PC-9 (cell line): ENCODE measurements at regions not wholly inside any gene's neighbourhood (a gene's known extent, or its start where the extent isn't known, plus 50 kb on each side); places are given as distances from the start of the nearest gene placed in this dataset.
"Not testable (repeated sequence)": the region's sequence is repeated elsewhere in the genome, so short reads cannot be mapped to it uniquely, and the experiment has no call there.

Experiments
- BruUV-seq: library from RNA; stranded (reverse); fragments of 400-500 nt; replicated peaks from 2 replicates; lab custom pipeline; 2021; lab: Mats Ljungman, UMichigan
- CTCF ChIA-PET: fragments of 300-600 bp; sonication (Branson Sonifier 250); formaldehyde crosslinking; loops from one replicate; lab custom pipeline; 2022; ENCODE audit warnings: antibody characterized with exemption; lab: Charles Lee
- POLR2A ChIA-PET: fragments of 300-600 bp; sonication (Branson Sonifier 250); formaldehyde crosslinking; loops from one replicate; lab custom pipeline; 2022; ENCODE audit warnings: antibody characterized with exemption; ENCODE audit not compliant: unreplicated experiment; lab: Charles Lee
- DNase-seq, 2 experiments: peaks; one replicate each; pipeline versions ENCODE4 v3.0.0 to v3.0.0-alpha.2; 2015 to 2022; ENCODE audit warnings: mixed read lengths in 1 of 2
- H2AFZ ChIP-seq: fragments of 200-600 bp; sonication (generic); 2 replicates; pipeline ENCODE4 v1.8.1; 2017; ENCODE audit warnings: antibody characterized with exemption
- H3F3A ChIP-seq: fragments of 200-600 bp; sonication (generic); 2 replicates; pipeline ENCODE4 v1.8.1; 2017; ENCODE audit warnings: antibody characterized with exemption, mild to moderate bottlenecking, low read depth; ENCODE audit not compliant: insufficient read depth
- H3K27ac ChIP-seq: fragments of 200-600 bp; sonication (generic); 2 replicates; pipeline ENCODE4 v1.6.1; 2016; ENCODE audit warnings: mixed run types
- H3K27me3 ChIP-seq: fragments of 200-600 bp; sonication (generic); 2 replicates; pipeline ENCODE4 v1.6.1; 2016; ENCODE audit warnings: low read depth, mixed run types; ENCODE audit not compliant: insufficient read depth
- H3K36me3 ChIP-seq: fragments of 200-600 bp; sonication (generic); 2 replicates; pipeline ENCODE4 v1.6.1; 2016; ENCODE audit warnings: low read depth, mixed run types
- H3K4me1 ChIP-seq: fragments of 200-600 bp; sonication (generic); replicated peaks from 2 replicates; pipeline ENCODE4 v1.6.1; 2016; ENCODE audit warnings: mixed run types; ENCODE audit not compliant: insufficient read depth
- H3K4me2 ChIP-seq: fragments of 200-600 bp; sonication (generic); 2 replicates; pipeline ENCODE4 v1.6.1; 2017; ENCODE audit warnings: mixed run types
- H3K4me3 ChIP-seq: fragments of 200-600 bp; sonication (generic); 2 replicates; pipeline ENCODE4 v1.6.1; 2016; ENCODE audit warnings: mixed run types
- H3K79me2 ChIP-seq: fragments of 200-600 bp; sonication (generic); 2 replicates; pipeline ENCODE4 v1.6.1; 2017; ENCODE audit warnings: low read depth, mixed run types
- H3K9me2 ChIP-seq: fragments of 200-600 bp; sonication (generic); 2 replicates; pipeline ENCODE4 v1.8.1; 2017; ENCODE audit warnings: mild to moderate bottlenecking; ENCODE audit not compliant: insufficient read depth
- H3K9me3 ChIP-seq: fragments of 200-600 bp; sonication (generic); 2 replicates; pipeline ENCODE4 v1.8.1; 2016; ENCODE audit warnings: low read depth; ENCODE audit not compliant: insufficient read depth
- H4K20me1 ChIP-seq: fragments of 200-600 bp; sonication (generic); 2 replicates; pipeline ENCODE4 v1.8.1; 2017; ENCODE audit not compliant: insufficient read depth
- EZH2 ChIP-seq: fragments of 200-600 bp; sonication (generic); IDR thresholded peaks from 2 replicates; pipeline ENCODE4 v1.8.0; 2017; ENCODE audit warnings: antibody characterized with exemption, low read depth
- intact Hi-C: fragments of 100-400 bp; cut with micrococcal nuclease; formaldehyde crosslinking; loops from one replicate; pipeline ENCODE4 v1.10.0; 2022; ENCODE audit not compliant: unreplicated experiment
- TF ChIP-seq, protein P1 (sequence below): fragments of 200-600 bp; sonication (generic); conservative IDR thresholded peaks from 2 replicates; pipeline ENCODE4 v1.6.1; 2017; ENCODE audit warnings: mixed run types, antibody characterized with exemption, mild to moderate bottlenecking, moderate library complexity

DNA sequence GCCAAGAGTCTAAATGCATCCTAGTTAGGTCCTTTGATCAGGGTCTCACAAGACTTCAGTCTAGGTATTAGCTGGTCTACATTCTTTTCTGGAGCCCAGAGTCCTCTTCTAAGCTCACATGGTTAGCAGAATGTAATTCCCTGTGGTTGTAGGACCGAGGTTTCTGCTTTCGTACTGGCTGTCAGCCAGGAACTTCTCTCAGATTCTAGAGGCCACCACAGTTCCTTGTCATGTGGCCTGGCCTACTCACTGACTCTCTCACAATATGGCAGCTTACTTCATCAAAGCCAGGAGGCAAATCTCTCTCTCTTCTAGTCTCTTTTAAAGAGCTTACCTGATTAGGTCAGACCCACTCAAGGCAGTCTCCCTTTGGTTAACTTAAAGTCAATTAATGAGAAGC is 82.9 kb downstream of the POU4F1 start:
- no peak for TF ChIP-seq EZH2
- Histone ChIP-seq H3K79me2 (no peaks in the 10 kb centered on the region), H3K27me3 (no peaks in the 10 kb centered on the region), H3K9me3 (no peaks in the 10 kb centered on the region), H3K36me3 (no peaks in the 10 kb centered on the region), H3K4me3 (no peak overlapping the region), H3K9me2 (no peaks in the 10 kb centered on the region), H3K4me2 (no peak overlapping the region), H2AFZ (no peak overlapping the region), H3K27ac (no peak overlapping the region), H3F3A (no peaks in the 10 kb centered on the region), H3K4me1 (no peaks in the 10 kb centered on the region), H4K20me1 (no peaks in the 10 kb centered on the region)
- intact Hi-C loops: no loop called here
- no TSS peak for BruUV-seq
- ChIA-PET POLR2A (no interaction called here), CTCF (no interaction called here)
- DNase-seq: no peak

DNA sequence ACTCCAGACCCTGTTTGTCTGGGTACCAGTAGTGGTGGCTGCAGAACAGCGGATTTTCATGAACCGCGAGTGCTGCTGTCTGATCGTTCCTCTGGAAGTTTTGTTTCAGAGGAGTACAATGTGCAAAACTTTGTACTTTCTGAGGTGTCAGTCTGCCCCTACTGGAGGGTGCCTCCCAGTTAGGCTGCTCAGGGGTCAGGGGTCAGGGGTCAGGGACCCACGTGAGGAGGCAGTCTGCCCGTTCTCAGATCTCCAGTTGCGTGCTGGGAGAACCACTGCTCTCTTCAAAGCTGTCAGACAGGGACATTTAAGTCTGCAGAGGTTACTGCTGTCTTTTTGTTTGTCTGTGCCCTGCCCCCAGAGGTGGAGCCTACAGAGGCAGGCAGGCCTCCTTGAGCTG is 84.9 kb downstream of the POU4F1 start:
- H3K9me2 ChIP-seq, H3K9me3 ChIP-seq, H3K4me3 ChIP-seq, DNase-seq, H3K27ac ChIP-seq, H3K36me3 ChIP-seq, H3K79me2 ChIP-seq, intact Hi-C loops, H4K20me1 ChIP-seq, H3K27me3 ChIP-seq, H3K4me1 ChIP-seq, H3K4me2 ChIP-seq, H2AFZ ChIP-seq, H3F3A ChIP-seq, POLR2A ChIA-PET, CTCF ChIA-PET, BruUV-seq: not testable (repeated sequence)

DNA sequence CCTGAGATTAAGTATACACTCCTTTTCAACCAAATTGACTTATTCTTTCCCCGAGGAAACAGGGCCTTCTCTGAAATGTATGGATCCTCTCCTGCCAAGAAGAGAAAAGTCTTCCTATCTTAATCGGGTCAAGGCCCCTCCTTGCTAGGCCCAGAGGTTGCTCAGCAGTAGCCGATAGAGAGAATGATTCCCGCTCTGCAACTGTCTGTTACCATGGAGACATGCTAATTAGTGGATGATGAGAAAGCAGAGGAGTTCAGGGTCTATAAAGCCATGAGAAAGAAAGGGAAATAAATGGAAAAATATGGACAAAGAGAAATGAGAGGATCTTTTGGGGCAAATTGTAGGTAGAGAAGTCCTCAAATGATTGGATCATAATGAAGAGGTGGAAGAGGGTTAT is 103.5 kb downstream of the POU4F1 start:
- H3K27ac ChIP-seq: no peak overlapping the region
- no peak for TF ChIP-seq EZH2
- TF ChIP-seq, protein P1, sequence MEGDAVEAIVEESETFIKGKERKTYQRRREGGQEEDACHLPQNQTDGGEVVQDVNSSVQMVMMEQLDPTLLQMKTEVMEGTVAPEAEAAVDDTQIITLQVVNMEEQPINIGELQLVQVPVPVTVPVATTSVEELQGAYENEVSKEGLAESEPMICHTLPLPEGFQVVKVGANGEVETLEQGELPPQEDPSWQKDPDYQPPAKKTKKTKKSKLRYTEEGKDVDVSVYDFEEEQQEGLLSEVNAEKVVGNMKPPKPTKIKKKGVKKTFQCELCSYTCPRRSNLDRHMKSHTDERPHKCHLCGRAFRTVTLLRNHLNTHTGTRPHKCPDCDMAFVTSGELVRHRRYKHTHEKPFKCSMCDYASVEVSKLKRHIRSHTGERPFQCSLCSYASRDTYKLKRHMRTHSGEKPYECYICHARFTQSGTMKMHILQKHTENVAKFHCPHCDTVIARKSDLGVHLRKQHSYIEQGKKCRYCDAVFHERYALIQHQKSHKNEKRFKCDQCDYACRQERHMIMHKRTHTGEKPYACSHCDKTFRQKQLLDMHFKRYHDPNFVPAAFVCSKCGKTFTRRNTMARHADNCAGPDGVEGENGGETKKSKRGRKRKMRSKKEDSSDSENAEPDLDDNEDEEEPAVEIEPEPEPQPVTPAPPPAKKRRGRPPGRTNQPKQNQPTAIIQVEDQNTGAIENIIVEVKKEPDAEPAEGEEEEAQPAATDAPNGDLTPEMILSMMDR: no peak
- no peaks in the 10 kb centered on the region for H3K27me3 ChIP-seq
- BruUV-seq: no TSS peak
- H3K9me2 ChIP-seq: no peaks in the 10 kb centered on the region
- H3K4me2 ChIP-seq: no peak overlapping the region
- H2AFZ ChIP-seq: no peak overlapping the region
- H3K36me3 ChIP-seq: no peaks in the 10 kb centered on the region
- CTCF ChIA-PET: no interaction called here
- H3K9me3 ChIP-seq: no peaks in the 10 kb centered on the region
- DNase-seq: no peak
- intact Hi-C loops: no loop called here
- no peaks in the 10 kb centered on the region for H3K4me1 ChIP-seq
- no peak overlapping the region for H3K4me3 ChIP-seq
- H3K79me2 ChIP-seq: no peaks in the 10 kb centered on the region
- no peaks in the 10 kb centered on the region for H4K20me1 ChIP-seq
- no peaks in the 10 kb centered on the region for H3F3A ChIP-seq
- POLR2A ChIA-PET: no interaction called here

DNA sequence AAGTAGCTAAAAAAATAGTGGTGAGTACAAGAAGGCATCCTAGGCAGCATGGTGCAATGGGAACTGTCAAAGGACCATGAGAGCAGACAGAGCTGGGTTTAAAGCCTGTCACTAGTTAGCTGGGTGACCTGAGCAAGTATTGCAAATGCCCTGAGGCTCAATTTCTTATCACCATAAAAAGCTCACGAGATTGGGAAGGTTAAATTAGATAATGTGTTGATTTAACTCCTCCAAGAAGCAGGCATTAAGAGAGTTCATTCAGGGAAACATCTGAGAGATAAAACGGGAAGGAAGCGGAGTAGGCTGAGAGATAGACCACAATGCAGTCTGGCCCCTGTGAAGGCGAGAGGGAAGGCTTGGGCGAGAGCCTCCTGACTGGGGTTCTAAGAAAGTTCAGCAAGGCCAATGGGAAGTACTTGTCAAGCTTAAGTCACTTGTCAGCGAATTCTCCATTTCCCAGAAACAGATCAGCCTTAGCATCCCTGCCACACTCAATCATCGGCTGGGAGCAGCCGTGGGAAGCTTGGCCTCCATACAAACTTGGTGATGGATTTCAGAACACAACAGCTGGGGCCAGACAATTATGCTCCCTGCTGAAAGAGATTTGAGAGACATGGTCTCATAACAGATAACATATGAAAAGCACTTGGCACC is 105.5 kb downstream of the POU4F1 start:
- ChIA-PET CTCF (no interaction called here), POLR2A (no interaction called here)
- Histone ChIP-seq H3K27ac (no peak overlapping the region), H3K36me3 (no peaks in the 10 kb centered on the region), H3K27me3 (no peaks in the 10 kb centered on the region), H3K79me2 (no peaks in the 10 kb centered on the region), H4K20me1 (no peaks in the 10 kb centered on the region), H3K9me2 (no peaks in the 10 kb centered on the region), H2AFZ (no peak overlapping the region), H3K4me3 (no peak overlapping the region), H3K4me2 (no peak overlapping the region), H3K4me1 (no peaks in the 10 kb centered on the region), H3K9me3 (no peaks in the 10 kb centered on the region), H3F3A (no peaks in the 10 kb centered on the region)
- no peak for TF ChIP-seq EZH2
- TF ChIP-seq, protein P1: no peak
- intact Hi-C loops: no loop called here
- DNase-seq: no peak
- BruUV-seq: no TSS peak
